ENCODE measurements at regions not wholly inside any gene's neighbourhood (a gene's known extent, or its start where the extent isn't known, plus 50 kb on each side); places are given as distances from the start of the nearest gene placed in this dataset.

- H3K9me3 ChIP-seq (ENCODE audit: control insufficient read depth in 2 of 2, insufficient read depth in 1 of 2, low read length in 1 of 2), result no peaks in the 10 kb centered on the region
- no peak overlapping the region for H3K4me3 ChIP-seq (ENCODE audit: low read length in 2 of 2)
- H3K27ac ChIP-seq (ENCODE audit: low read depth in 1 of 2, low read length in 1 of 2), result no peak overlapping the region
- WGBS, result 84% methylated on average over 4 of the region's 4 CpGs
- no peaks in the 10 kb centered on the region for H3K4me1 ChIP-seq (ENCODE audit: control insufficient read depth in 2 of 2, insufficient read depth in 2 of 2, low read length in 2 of 2)
- H3K36me3 ChIP-seq (ENCODE audit: control insufficient read depth in 2 of 2, insufficient read depth in 2 of 2, low read length in 1 of 2), result no peaks in the 10 kb centered on the region
- no peaks in the 10 kb centered on the region for H3K27me3 ChIP-seq (ENCODE audit: control insufficient read depth in 2 of 2, insufficient read depth in 1 of 2, low read length in 1 of 2)
- no peak for DNase-seq (ENCODE audit: low read depth in 6 of 9, low spot score in 9 of 9)
Measured at GRCh38 chr2:221050020-221050795, 521.9 kb downstream of the EPHA4 start.

GRCh38 chr2:221051162-221051561, 520.9 kb downstream of the EPHA4 start:
- Histone ChIP-seq H3K9me3 (ENCODE audit: control insufficient read depth in 2 of 2, insufficient read depth in 1 of 2, low read length in 1 of 2) (no peaks in the 10 kb centered on the region), H3K4me3 (ENCODE audit: low read length in 2 of 2) (no peak overlapping the region), H3K27ac (ENCODE audit: low read depth in 1 of 2, low read length in 1 of 2) (no peak overlapping the region), H3K4me1 (ENCODE audit: control insufficient read depth in 2 of 2, insufficient read depth in 2 of 2, low read length in 2 of 2) (no peaks in the 10 kb centered on the region), H3K36me3 (ENCODE audit: control insufficient read depth in 2 of 2, insufficient read depth in 2 of 2, low read length in 1 of 2) (no peaks in the 10 kb centered on the region), H3K27me3 (ENCODE audit: control insufficient read depth in 2 of 2, insufficient read depth in 1 of 2, low read length in 1 of 2) (no peaks in the 10 kb centered on the region)
- DNase-seq (ENCODE audit: low read depth in 6 of 9, low spot score in 9 of 9), result no peak
- 97% methylated on average over 8 of the region's 8 CpGs for WGBS

DNA sequence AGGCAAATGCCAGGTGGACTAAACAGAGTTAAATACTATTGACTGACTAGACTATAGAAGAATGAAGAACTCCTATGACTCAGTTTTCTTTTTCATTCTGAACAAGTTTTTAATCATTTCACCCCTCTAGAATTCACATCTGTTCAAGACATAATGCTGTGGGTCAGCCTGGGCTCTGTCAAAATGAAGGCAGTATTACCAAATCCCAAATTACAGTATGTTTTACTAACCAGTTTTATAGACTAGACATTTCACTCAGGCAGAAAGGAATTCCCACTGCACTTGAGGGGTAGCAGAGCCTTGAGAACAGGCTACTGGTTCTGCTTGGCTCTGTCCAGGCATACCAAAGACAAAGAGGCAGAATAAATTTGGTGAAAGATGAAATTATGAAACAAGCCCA, 511.7 kb downstream of the EPHA4 start:
- H3K27ac ChIP-seq (ENCODE audit: low read depth in 1 of 2, low read length in 1 of 2), result no peak overlapping the region
- no peaks in the 10 kb centered on the region for H3K4me1 ChIP-seq (ENCODE audit: control insufficient read depth in 2 of 2, insufficient read depth in 2 of 2, low read length in 2 of 2)
- H3K36me3 ChIP-seq (ENCODE audit: control insufficient read depth in 2 of 2, insufficient read depth in 2 of 2, low read length in 1 of 2), result no peaks in the 10 kb centered on the region
- H3K27me3 ChIP-seq (ENCODE audit: control insufficient read depth in 2 of 2, insufficient read depth in 1 of 2, low read length in 1 of 2), result no peaks in the 10 kb centered on the region
- DNase-seq (ENCODE audit: low read depth in 6 of 9, low spot score in 9 of 9), result no peak
- no peaks in the 10 kb centered on the region for H3K9me3 ChIP-seq (ENCODE audit: control insufficient read depth in 2 of 2, insufficient read depth in 1 of 2, low read length in 1 of 2)
- H3K4me3 ChIP-seq (ENCODE audit: low read length in 2 of 2), result no peak overlapping the region

DNA sequence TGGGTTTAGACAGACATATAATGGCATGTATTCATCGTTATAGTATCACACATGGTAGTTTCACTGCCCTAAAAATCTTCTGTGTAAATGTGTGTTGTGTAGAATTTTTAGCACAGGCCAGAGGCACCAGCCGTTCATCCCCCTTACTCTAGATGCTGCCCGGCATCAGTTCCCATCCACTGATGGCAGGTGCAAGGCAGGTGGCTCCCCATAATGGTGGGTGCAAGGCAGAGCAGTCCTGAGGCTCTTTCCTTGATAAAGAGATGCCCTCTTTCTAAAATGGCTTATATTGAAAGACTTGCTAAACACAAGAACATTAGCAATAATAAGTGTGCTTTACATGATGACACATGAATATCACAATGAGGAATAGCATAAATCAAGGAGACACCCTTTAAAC, 508.5 kb downstream of the EPHA4 start:
- WGBS, result 95% methylated on average over 3 of the region's 3 CpGs
- no peaks in the 10 kb centered on the region for H3K9me3 ChIP-seq (ENCODE audit: control insufficient read depth in 2 of 2, insufficient read depth in 1 of 2, low read length in 1 of 2)
- H3K4me3 ChIP-seq (ENCODE audit: low read length in 2 of 2), result no peak overlapping the region
- no peaks in the 10 kb centered on the region for H3K27me3 ChIP-seq (ENCODE audit: control insufficient read depth in 2 of 2, insufficient read depth in 1 of 2, low read length in 1 of 2)
- H3K36me3 ChIP-seq (ENCODE audit: control insufficient read depth in 2 of 2, insufficient read depth in 2 of 2, low read length in 1 of 2), result no peaks in the 10 kb centered on the region
- no peak overlapping the region for H3K27ac ChIP-seq (ENCODE audit: low read depth in 1 of 2, low read length in 1 of 2)
- H3K4me1 ChIP-seq (ENCODE audit: control insufficient read depth in 2 of 2, insufficient read depth in 2 of 2, low read length in 2 of 2), result no peaks in the 10 kb centered on the region
- DNase-seq (ENCODE audit: low read depth in 6 of 9, low spot score in 9 of 9), result no peak

- H3K36me3 ChIP-seq (ENCODE audit: control insufficient read depth in 2 of 2, insufficient read depth in 2 of 2, low read length in 1 of 2), result no peaks in the 10 kb centered on the region
- no peak overlapping the region for H3K4me3 ChIP-seq (ENCODE audit: low read length in 2 of 2)
- H3K4me1 ChIP-seq (ENCODE audit: control insufficient read depth in 2 of 2, insufficient read depth in 2 of 2, low read length in 2 of 2), result no peaks in the 10 kb centered on the region
- H3K9me3 ChIP-seq (ENCODE audit: control insufficient read depth in 2 of 2, insufficient read depth in 1 of 2, low read length in 1 of 2), result no peaks in the 10 kb centered on the region
- H3K27ac ChIP-seq (ENCODE audit: low read depth in 1 of 2, low read length in 1 of 2), result no peak overlapping the region
- 95% methylated on average over 2 of the region's 2 CpGs for WGBS
- H3K27me3 ChIP-seq (ENCODE audit: control insufficient read depth in 2 of 2, insufficient read depth in 1 of 2, low read length in 1 of 2), result no peaks in the 10 kb centered on the region
- DNase-seq (ENCODE audit: low read depth in 6 of 9, low spot score in 9 of 9), result no peak
Measured at GRCh38 chr2:221064058-221064854, 507.8 kb downstream of the EPHA4 start.

DNA sequence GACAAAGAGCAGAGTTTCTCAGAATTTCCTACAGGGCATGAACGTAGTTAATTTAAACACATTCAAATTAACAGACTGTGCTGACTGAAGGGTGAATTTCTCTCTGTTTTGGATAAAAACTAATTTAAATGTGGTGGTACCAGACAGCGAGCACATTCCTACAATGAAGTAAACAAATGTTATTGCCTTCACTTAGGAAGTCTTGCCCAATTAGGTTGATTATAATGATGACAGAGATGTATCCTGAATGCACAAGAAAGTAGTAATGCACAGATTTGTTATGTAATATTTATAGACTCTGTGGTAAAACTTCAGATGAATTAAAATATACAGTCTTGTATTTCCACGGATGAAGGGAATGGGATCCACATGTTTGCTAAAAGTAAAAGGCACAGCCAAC, 507.2 kb downstream of the EPHA4 start:
- DNase-seq (ENCODE audit: low read depth in 6 of 9, low spot score in 9 of 9), result no peak
- Histone ChIP-seq H3K4me1 (ENCODE audit: control insufficient read depth in 2 of 2, insufficient read depth in 2 of 2, low read length in 2 of 2) (no peaks in the 10 kb centered on the region), H3K4me3 (ENCODE audit: low read length in 2 of 2) (no peak overlapping the region), H3K36me3 (ENCODE audit: control insufficient read depth in 2 of 2, insufficient read depth in 2 of 2, low read length in 1 of 2) (no peaks in the 10 kb centered on the region), H3K27ac (ENCODE audit: low read depth in 1 of 2, low read length in 1 of 2) (no peak overlapping the region), H3K9me3 (ENCODE audit: control insufficient read depth in 2 of 2, insufficient read depth in 1 of 2, low read length in 1 of 2) (no peaks in the 10 kb centered on the region), H3K27me3 (ENCODE audit: control insufficient read depth in 2 of 2, insufficient read depth in 1 of 2, low read length in 1 of 2) (no peaks in the 10 kb centered on the region)
- 94% methylated on average over 3 of the region's 3 CpGs for WGBS

- H3K27ac ChIP-seq (ENCODE audit: low read depth in 1 of 2, low read length in 1 of 2), result no peak overlapping the region
- no peaks in the 10 kb centered on the region for H3K4me1 ChIP-seq (ENCODE audit: control insufficient read depth in 2 of 2, insufficient read depth in 2 of 2, low read length in 2 of 2)
- no peak for DNase-seq (ENCODE audit: low read depth in 6 of 9, low spot score in 9 of 9)
- H3K4me3 ChIP-seq (ENCODE audit: low read length in 2 of 2), result no peak overlapping the region
- H3K27me3 ChIP-seq (ENCODE audit: control insufficient read depth in 2 of 2, insufficient read depth in 1 of 2, low read length in 1 of 2), result no peaks in the 10 kb centered on the region
- H3K9me3 ChIP-seq (ENCODE audit: control insufficient read depth in 2 of 2, insufficient read depth in 1 of 2, low read length in 1 of 2), result peaks cover 0 to 8% of the 10 kb centered on the region in 2 donors
- H3K36me3 ChIP-seq (ENCODE audit: control insufficient read depth in 2 of 2, insufficient read depth in 2 of 2, low read length in 1 of 2), result no peaks in the 10 kb centered on the region
Measured at GRCh38 chr2:221068123-221068522, 504.0 kb downstream of the EPHA4 start.

DNA sequence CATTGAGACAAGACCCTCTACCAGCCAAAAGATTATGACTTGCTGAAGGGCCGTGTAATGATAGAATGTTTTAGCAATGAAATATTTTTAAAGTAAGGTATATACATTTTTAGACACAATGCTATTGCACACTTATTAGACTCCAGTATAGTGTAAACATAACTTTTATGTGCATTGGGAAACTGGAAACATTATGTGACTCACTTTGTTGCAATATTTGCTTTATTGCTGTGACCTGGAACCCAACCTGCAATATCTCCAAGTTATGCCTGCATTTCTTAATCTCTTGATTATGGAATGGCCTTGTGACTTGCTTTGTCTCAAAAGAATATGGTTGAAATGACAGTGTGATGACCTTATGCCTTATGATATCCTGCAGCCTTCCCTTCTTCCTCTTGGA, 502.0 kb downstream of the EPHA4 start:
- Histone ChIP-seq H3K4me3 (ENCODE audit: low read length in 2 of 2) (no peak overlapping the region), H3K9me3 (ENCODE audit: control insufficient read depth in 2 of 2, insufficient read depth in 1 of 2, low read length in 1 of 2) (peaks cover 0 to 8% of the 10 kb centered on the region in 2 donors), H3K4me1 (ENCODE audit: control insufficient read depth in 2 of 2, insufficient read depth in 2 of 2, low read length in 2 of 2) (no peaks in the 10 kb centered on the region), H3K27me3 (ENCODE audit: control insufficient read depth in 2 of 2, insufficient read depth in 1 of 2, low read length in 1 of 2) (no peaks in the 10 kb centered on the region), H3K27ac (ENCODE audit: low read depth in 1 of 2, low read length in 1 of 2) (no peak overlapping the region), H3K36me3 (ENCODE audit: control insufficient read depth in 2 of 2, insufficient read depth in 2 of 2, low read length in 1 of 2) (no peaks in the 10 kb centered on the region)
- DNase-seq (ENCODE audit: low read depth in 6 of 9, low spot score in 9 of 9), result no peak
- WGBS, result 95% methylated on average over 1 of the region's 1 CpG

DNA sequence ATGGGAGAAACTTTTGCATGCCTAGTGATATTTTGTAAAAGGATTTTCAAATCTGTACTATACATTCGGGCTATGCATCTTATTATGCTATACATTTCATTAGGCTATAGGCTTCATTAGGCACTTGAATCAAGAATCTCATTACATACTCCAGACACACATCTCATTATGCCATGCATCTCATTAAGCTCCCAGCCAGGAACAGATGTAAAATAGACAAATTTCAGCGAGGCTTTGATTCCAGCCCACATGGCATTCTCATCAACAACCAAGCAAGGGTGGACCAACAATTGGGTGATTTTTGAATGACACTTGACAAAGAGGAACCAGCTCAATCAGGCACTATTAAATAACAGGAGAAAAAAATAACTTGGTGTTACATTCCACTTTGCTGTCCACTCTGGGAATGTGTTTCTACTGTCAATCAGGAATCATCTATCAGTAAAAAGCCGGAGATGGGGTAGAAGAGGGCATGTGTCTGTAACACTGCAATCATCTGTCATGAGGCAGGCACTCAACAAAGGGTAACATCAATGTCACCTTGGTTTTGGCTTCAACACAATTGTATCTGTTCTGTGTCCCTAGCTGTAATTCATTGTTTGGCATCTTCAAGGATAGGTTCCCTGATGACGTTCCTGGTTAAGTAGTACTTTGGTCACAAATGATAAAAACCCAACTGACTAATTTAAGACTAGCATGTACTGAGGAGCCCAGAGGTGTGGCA, 498.6 kb downstream of the EPHA4 start:
- no peak overlapping the region for H3K27ac ChIP-seq (ENCODE audit: low read depth in 1 of 2, low read length in 1 of 2)
- no peaks in the 10 kb centered on the region for H3K36me3 ChIP-seq (ENCODE audit: control insufficient read depth in 2 of 2, insufficient read depth in 2 of 2, low read length in 1 of 2)
- no peaks in the 10 kb centered on the region for H3K4me1 ChIP-seq (ENCODE audit: control insufficient read depth in 2 of 2, insufficient read depth in 2 of 2, low read length in 2 of 2)
- no peaks in the 10 kb centered on the region for H3K27me3 ChIP-seq (ENCODE audit: control insufficient read depth in 2 of 2, insufficient read depth in 1 of 2, low read length in 1 of 2)
- H3K4me3 ChIP-seq (ENCODE audit: low read length in 2 of 2), result no peak overlapping the region
- no peak for DNase-seq (ENCODE audit: low read depth in 6 of 9, low spot score in 9 of 9)
- H3K9me3 ChIP-seq (ENCODE audit: control insufficient read depth in 2 of 2, insufficient read depth in 1 of 2, low read length in 1 of 2), result peaks cover 0 to 8% of the 10 kb centered on the region in 2 donors
- 93% methylated on average over 4 of the region's 4 CpGs for WGBS
